ENCODE measurements at regions not wholly inside any gene's neighbourhood (a gene's known extent, or its start where the extent isn't known, plus 50 kb on each side); places are given as distances from the start of the nearest gene placed in this dataset.

DNA sequence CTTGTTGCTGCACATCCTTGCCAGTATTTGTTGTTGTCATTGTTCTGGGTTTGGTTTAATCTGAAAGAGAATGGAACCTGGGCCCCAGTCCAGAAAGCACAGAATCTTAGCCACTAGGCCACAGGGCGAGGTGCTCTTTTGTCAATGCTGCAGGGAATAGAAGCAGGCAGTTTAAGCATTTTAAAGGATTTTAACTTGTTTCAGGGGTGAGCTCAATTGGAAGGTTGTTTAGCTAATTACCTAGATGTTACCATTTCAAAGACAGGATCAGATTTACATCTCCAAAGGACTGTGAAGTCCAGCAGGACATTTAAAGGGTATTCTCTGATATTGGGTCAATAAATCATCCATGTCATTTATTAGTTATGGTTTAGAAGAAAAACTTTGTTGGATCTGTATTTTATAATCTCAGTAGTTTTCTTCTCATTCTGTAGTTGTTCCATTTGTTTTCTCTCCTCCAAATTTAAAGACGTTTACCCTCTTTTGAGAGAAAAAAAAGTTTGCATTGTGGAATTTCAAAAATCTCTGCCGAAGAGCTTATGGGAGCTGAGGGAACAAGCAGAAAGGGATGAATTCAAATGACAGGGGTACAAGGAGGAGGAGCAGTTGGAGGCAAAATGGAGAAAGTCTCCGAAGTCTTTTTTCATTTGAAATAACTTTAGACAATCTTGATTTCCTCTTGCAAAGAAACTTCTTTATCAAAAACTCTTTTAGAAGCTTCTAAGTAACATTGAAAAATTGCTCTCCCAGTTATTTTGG lies 57.5 kb upstream of the FAM47C start:
- H3K4me3 ChIP-seq (ENCODE audit: low read depth, low read length) = no peak overlapping the region
- no peak for DNase-seq (ENCODE audit: low read depth)
- TF ChIP-seq CTCF (IDR thresholded peaks at IDR 0.05; ENCODE audit: low read depth, low read length, missing control alignments) = no peak

GRCh38 chrX:36957425-36958328 lies 50.5 kb upstream of the FAM47C start:
- TF ChIP-seq CTCF (IDR thresholded peaks at IDR 0.05; ENCODE audit: low read depth, low read length, missing control alignments) = no peak
- H3K4me3 ChIP-seq (ENCODE audit: low read depth, low read length) = no peak overlapping the region
- no peak for DNase-seq (ENCODE audit: low read depth)
